GM18520 (cell line): ENCODE measurements at regions not wholly inside any gene's neighbourhood (a gene's known extent, or its start where the extent isn't known, plus 50 kb on each side); places are given as distances from the start of the nearest gene placed in this dataset.

Experiments used
- ATAC-seq: cut with Tn5 transposase; IDR thresholded peaks from one replicate; pipeline ENCODE4 v1.9.1; 2021; ENCODE audit not compliant: unreplicated experiment

DNA sequence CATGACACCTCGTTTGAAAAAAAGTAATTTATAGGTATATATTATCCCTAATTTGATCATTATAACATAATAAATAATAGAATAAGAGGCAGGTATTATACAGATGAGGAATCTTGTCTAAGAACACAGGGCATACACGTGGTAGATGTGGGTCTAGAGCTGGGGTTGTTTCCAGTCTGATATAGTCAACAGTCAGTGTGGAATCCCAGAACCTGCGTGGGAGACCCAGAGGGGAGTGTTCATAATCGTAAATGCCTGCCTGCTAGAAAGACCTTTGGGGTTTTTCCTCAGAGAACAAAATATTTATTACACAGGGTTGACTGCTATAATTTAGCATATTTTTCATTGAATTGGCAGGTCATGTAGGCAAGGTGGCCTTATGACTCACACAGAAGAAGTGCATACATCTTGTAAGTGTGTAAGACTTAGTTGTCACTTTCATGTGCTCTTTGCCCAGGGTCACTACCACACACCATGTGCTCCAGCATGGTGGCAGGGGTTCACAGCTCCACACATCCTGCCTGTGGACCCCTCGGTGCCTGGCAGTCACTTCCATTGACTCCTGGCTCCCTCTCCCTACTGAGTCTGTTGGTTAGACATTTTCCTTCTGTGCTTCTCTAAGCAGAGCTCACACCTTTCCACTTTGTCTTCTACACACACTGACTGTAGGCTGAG lies 94.9 kb upstream of the IKZF1 start:
- no peak for ATAC-seq

DNA sequence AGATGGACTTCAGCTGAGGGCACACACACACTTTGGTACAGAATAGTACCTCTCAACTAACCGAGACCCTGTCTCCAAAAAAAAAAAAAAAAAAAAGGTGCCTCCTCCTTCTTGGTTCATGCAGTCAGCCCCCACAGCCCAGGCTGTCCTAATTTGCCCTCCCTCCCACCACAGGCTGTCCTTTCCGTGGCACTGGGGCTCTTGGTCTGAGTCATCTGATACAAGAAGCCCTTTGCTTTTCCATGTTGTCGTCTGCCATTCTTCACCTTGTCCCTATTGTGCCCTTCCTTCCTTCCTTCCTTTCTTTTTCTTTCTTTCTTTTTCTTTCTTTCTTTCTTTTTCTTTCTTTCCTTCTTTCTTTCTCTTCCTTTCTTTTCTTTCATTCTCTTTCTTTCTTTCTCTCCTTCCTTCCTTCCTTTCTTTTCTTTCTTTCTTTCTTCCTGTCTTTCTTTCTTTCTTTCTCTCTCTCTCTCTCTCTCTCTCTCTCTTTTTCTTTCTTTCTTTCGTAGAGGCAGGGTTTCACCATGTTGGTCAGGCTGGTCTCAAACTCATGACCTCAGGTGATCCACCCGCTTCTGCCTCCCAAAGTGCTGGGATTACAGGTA lies 96.0 kb upstream of the IKZF1 start:
- ATAC-seq = no peak

DNA sequence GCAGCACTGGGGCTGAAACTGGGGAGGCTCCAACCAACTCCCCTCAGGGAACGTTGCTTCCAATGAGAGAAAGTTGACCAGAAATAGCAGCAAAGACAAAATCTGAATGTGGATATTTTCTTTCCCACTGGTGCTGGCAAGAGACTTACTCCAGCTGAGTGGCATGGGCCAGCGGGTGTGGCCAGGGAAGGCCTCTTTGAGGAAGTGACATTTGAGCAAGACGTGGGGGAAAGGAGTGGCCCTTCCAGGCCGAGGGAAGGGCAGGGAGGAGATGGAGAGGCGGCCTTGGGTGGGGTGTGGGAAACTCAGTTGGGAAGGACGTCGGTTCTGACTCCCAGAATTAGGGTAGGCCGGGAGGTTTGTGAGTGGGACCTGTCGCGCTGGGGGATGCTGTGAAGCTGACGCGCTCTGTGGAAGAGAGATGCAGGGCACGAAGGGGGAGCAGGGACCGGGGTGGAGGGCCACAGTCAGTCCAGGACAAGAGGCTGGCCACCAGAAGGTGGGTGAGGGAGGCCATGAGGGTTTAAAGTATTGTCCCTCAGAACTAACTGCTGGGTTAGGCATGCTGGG lies 96.7 kb upstream of the IKZF1 start:
- no peak for ATAC-seq

DNA sequence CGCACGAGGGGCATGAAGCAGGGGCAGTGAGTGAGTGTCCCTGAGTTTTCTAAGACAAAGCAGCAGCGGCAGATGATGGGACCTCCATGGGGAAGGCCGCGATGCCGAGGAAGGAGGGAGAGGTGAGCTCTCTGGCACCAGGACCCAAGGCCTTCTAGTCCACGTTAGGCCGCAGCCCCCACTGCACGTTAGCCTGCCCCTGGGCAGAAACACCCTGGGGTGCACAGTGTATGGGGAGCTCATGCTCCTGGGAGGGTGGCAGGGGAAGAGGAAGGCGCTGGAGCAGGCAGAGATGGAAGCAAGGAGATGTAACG lies 97.3 kb upstream of the IKZF1 start:
- ATAC-seq = no peak

DNA sequence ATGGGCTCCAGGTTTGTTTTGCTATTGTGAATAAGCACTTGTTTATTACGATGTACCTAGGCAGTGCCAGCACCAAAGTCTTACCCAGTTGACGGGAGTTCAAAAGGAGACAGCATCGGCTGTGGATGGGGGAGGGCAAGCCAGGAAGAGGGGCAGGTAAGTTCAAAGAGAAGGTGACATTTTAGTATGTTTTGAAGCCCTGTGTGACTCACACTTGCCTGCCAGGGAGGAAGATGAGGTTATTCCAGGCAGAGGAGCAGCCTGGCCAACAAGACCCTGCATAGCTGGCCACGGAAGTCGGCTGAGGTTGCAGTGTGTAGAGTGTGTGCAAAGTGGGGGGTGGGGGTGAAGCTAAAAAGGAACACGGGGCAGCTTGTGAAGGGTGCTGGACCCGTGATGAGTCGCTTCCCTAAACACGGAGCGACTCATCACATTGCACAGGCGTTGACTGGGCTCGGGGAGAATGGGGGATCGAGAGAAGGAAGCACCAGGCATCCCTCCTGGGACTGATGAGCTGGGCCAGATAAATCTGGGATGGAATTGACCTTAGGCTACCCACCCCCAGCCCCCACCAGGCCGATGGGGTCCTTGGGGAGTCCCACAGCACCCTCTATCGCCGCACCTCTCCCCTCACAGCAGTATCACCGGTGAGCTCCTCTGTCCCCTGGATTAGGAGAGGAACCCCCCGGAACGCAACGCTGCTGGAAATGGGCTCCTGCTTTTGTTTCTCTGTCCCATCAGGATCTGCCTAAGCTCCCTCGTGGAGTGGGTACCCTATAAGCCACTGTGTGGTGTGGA lies 97.9 kb upstream of the IKZF1 start:
- ATAC-seq = no peak

DNA sequence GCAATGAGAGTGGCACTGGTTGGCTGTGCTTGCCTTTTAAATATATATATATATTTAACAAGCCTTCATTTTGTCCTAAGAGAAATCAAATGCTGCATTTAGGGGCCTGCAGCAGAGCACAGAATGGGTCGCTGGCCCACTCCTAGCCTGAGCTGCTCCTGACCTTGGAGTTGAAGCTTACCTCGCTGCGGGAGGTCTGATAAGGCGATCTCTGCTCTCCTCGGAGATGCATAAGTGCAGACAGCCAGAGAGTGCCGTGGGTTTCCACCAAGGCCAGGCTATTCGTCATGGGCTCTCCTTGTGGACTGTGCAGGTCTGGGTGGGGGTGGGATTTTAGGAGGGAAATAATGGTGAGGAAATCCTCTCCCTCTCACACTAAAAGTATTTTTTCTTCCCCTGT lies 99.5 kb upstream of the IKZF1 start:
- ATAC-seq = no peak

DNA sequence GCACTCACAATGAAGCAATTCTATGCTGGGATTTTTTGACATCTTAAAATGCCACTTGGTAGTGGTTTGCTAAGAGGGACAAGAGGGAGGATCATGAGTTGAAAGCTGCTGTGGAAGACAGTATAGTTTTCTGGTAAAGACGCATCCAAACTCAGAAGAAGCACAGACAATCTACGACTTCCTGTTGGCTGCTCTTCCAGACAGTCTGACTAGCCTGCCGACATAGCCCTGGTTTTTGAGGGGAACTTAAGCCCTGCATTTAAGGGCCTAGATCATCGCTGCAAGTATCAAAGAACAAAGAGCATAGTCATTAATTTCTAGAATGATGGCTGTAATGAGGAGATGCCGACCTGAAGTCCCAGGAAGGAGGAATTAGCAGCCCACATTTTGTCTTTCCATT lies 99.9 kb upstream of the IKZF1 start:
- no peak for ATAC-seq

DNA sequence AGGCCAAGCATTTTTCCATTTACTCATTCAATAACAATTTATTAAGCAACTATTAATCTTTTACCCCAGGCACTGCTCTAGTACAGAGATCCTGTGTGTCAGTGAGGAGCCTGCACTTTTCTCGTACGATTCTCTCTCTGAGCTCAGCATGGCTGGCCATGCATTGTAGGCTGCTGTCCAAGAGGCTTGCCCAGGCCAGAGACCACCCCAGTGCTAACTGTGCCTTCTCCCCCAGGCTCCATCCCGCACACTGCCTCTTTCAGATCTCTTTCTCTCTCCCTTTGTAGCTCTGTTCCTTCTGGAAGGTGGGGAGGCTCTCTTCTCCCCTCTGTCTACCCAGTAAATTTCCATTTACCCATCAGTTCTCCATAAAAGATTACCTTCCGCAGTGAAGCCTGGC lies 101.0 kb upstream of the IKZF1 start:
- no peak for ATAC-seq

DNA sequence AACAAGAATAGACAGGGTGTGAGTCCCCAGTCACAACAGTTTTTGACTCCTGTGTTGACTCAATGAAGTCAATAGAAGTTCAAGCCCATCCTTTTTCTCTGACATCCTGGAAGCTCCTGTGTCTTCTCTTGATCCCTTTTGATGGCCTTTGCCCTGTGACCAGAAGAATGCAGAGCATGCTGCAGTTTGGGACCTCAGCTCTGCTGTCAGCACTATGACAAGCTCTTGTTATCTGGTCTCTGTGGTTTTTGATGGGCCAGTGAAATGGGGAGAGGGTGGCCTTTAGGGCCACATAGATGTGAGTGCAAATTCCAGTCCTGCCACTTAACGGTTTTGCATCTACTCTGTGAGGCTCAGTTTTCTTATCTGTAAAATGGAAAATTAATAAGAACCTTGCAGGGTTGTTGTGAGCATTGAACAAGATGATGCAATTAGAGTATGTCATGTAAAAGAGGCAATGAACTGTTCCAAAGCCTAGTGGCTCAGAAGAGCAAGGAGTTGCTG lies 102.4 kb upstream of the IKZF1 start:
- no peak for ATAC-seq

DNA sequence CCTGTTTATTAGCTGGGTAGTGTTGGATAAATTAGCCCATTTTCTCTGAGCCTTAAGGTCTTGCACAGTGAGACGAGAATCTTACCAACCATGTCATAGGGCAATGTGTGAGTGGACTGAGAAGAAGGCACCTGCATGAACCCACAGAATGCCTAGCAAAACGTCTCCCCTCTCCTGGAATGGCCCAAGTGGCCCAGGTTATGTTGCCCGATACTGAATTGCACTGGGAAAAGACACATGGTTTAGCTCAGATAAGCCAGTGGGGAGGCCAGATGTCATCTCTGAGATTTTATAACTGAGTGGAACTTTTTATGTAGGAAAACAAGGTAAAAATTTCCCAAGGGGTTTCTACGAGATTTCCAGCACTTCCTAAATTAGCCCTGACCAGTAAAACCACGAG lies 104.7 kb upstream of the IKZF1 start:
- no peak for ATAC-seq

DNA sequence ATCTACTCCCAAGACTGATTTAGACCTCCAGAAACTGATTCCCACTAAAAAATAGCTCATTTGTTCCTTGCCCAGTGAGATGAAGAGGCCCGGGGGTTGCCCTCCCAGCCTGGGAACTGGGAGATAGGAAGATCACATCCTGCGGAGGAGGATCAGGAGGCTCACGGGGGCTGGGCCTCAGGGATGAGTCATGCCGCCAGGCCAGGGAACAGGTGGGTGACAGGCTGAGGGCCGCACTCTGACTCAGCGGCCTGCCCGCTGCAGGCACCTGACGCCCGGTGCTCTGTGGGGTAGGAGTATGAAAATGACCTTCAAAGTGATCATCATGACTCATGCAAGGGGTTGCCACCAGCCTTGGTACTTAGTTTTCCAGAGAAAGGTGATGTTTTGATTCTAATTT lies 104.5 kb upstream of the ZPBP start:
- peak; percentile 92 for ATAC-seq

DNA sequence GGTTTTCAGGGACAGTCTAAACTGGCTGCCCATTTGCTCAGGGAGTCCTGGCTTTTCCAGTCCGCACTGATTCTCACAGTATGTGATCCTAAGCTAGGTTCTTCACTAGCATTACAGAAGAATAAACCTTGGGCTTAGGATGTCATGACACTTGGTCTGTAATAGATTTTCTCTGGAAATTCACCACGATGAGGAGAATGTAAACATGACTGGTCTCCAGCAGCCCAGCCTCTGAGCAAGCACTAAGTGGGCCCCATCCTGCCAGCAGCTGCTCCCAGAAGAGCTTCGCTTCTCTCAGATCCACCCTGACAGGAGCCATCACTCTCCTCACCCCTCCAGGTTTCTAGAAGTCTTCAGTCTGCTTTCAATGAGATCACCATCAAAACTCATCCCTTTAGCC lies 103.7 kb upstream of the ZPBP start:
- no peak for ATAC-seq

DNA sequence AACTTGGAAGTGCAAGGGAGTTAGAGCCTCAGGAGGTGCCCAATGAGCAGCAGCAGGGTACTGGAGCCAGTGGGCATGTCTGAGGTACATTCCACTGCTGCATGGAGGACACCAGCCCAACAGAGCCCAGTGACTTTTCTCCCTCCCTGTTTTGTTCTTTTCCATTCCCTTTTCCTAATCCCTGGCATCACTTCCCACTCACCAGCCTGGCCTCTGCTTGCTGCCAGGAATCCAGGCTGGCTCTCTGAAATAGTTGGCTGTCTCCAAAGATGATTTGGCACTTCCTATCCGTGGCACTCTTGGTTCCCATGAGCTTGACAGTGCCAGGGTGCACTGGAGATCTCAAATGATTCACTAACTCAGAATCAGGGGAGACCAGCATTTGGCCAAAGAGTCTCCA lies 97.7 kb upstream of the ZPBP start:
- no peak for ATAC-seq

DNA sequence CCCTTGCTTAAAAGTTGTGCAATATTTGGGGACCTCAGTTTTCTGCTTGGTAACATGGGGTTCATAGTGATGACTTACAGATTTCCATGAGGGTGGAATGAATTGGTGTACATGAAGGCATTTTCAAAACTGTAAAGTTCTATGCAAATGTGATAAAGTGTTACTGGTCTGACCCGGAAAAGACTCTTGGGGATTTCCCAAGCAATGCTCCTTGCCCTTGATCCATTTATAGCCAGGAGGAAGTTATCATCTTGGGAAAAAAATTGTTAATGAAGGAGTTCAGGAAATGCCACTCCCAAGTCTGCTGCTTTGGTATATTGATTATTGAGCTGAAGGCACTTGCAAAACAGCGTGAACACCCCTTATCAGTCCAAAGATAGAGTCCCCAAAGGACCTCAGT lies 96.3 kb upstream of the ZPBP start:
- ATAC-seq = no peak

DNA sequence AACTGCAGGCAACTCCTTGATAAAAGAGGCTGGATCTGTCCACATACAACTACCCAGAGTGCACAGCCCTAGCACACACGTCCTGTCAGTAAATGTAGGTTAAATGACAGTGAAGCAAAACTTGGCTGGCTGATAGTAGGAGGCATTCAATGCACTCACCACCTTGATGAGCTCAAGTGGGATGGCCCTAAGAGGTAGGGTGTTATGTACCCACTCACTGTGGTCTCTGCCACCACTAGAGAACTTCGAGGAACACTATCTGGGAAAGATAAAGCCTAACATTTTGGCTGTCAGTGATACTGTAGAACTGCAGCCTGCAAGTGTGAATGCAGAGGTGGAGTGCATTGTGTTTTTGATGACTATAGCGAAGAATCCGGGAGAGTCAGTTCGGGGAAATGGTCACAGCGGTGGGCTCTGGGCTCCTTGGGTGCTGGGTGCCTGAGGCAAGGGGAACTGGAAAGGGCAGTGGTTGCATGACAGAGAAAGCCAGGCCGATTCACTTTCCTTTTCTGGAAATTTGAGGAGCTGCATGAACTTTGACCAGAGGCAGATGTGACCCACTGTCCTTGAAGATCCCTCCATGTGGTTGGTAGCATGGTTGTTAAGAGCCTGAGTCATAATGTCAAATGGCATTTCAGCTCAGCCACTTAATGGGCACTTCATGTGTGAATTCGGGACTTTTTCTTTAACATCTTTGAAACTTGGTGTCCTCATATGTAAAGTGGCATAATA lies 93.1 kb upstream of the ZPBP start:
- no peak for ATAC-seq

DNA sequence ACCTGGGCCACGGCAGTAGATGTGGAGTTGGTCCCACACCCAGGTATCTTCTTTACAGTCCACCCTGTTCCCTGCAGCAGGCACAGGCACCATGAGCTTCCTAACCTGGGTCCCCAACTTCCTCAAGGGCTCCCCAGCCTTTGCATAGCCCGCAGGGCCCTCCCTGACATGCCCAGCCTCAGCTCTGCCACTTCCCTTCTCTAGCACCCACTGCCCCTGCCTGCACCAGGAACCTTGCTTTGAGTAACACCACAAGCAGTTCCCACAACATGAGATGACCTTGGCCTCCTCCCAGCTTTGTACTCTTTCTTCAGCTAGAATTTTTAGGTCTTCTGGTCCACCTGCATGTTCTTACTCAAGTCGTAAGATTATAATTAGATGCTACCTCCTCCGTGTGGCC lies 92.2 kb upstream of the ZPBP start:
- ATAC-seq = no peak

DNA sequence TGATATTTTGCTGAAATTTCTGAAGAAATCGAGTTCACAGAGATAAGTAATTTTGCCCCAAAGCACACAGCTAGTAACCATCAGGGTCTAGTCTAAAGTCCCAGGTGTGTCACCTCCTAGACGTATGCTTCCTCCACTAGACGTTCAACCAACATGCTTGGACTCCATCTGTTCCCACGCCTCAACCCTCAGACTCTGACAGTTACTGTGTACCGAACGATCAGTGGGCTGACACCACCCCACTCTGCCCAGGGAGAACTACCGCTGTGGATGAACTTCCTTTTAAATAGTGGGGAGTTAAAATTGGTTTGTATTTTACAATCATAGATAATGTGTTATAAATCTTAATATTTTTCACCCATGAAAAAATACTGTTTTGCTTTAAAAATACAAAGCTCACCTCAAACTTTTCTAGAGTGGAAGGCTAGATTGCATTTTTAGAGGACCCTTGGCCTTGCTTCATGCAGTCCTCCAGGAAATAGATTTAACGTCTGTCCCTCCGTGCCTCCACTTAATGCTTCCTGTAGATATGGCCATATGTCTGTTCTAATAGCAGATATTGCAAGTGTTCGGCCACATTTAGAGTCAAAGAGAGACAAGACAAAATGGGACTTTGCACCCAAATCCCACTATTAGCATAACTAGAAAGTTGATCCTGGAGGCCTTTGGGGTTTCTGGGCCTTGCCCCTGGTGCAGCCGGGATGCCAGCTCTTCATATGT lies 91.4 kb upstream of the ZPBP start:
- no peak for ATAC-seq

DNA sequence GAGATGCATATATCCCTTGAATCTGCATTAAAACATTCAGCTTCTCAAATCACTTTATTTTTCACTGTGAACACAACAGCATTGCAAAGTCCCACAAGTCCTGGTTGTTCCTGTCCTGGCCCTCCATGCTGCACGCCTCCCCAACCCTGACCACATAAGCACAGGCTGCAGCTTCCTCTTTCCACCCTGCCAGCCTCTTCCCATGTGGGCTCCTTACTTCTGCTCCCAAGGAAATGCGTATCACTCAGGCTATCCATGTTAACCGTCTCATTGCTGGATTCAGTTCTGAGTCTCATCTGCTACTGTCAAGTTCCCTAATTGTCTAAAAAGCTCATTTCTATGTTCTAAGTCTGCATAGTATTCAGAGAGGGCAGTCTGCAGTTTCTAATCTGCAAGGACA lies 89.7 kb upstream of the ZPBP start:
- no peak for ATAC-seq

DNA sequence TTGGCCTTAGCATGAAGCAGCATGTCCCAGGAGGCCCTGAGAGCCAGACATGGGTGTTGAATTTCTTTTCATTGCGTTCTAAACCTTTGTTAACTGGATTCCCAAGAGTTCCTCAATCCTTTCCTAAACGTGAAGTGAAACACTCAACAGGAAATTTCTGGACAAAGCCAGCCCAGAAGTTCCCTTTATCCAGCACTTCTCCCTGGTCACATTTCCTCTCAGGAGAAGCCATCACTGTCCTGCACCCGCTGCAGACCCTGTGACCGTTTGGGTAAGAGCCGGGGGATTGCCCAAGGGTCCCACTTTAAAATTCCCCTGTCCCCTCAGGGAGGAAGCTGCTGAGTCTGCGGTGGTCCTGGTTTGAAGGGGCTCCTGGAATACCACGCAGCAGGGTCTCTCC lies 88.0 kb upstream of the ZPBP start:
- no peak for ATAC-seq

DNA sequence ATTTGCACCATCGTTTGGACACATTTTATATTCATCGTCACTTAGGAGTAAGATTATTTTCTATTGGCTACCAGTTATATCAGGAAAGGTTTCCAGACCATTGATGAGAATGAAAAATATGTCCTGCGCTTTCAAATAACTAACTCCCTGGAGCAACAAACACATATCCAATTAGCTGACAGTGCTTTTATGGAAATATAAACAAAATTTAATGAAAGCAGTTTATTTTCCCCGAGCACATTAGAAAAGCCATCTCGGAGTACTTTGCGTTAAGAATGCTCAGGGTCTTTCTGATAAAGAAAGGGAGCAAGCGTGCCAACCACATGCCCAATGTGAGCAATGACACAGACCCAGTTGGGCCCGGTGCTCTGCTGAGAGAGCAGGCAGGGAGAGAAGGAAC lies 85.1 kb upstream of the ZPBP start:
- no peak for ATAC-seq

DNA sequence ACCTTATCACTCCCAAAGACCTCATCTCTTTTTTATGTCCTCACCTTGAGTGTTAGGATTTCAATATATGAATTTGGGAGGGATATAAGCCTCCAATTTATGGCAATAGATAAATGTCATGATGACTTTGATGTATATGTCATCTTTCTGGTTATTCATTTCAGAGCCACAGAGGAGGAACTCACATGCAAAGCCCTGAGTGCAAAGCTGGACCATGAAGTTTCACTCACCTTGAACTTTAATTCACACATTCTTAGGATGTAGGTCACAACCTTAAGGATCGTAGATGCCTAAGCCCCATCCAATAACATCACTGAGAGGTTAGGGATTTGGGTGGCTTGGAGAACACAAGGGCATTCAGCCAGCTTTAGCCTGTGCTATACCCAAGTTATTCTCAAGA lies 81.9 kb upstream of the ZPBP start:
- ATAC-seq = no peak
